ENCODE measurements at regions not wholly inside any gene's neighbourhood (a gene's known extent, or its start where the extent isn't known, plus 50 kb on each side); places are given as distances from the start of the nearest gene placed in this dataset.

GRCh38 chr10:75326306-75326705 lies 75.3 kb downstream of the ZNF503 start:
- ChIA-PET CTCF (no interaction called here), POLR2A (no interaction called here)
- Histone ChIP-seq H3K36me3 (ENCODE audit: control insufficient read depth, insufficient read depth, low read length) (no peaks in the 10 kb centered on the region), H3K4me3 (ENCODE audit: low read depth, low read length) (no peak overlapping the region), H3K27me3 (ENCODE audit: control insufficient read depth, insufficient read depth, low read length) (no peaks in the 10 kb centered on the region)
- no peak for DNase-seq (ENCODE audit: low read depth)
- TF ChIP-seq CTCF (IDR thresholded peaks at IDR 0.05; ENCODE audit: insufficient read depth, low read depth, low read length) = no peak

- ChIA-PET POLR2A (no interaction called here), CTCF (interaction anchor here (0.6 kb wide), 1 partner anchor 10 kb away, joined by 3 read pairs; no protein-coding TSS in a partner anchor)
- no peak for TF ChIP-seq CTCF (IDR thresholded peaks at IDR 0.05; ENCODE audit: insufficient read depth, low read depth, low read length)
- no peak overlapping the region for H3K4me3 ChIP-seq (ENCODE audit: low read depth, low read length)
- no peak for DNase-seq (ENCODE audit: low read depth)
- H3K27me3 ChIP-seq (ENCODE audit: control insufficient read depth, insufficient read depth, low read length) = no peaks in the 10 kb centered on the region
- H3K36me3 ChIP-seq (ENCODE audit: control insufficient read depth, insufficient read depth, low read length) = no peaks in the 10 kb centered on the region
Measured at GRCh38 chr10:75319274-75319673, 82.3 kb downstream of the ZNF503 start.

GRCh38 chr10:75314570-75314969 lies 78.8 kb upstream of the COMTD1 start:
- peaks cover 2% of the 10 kb centered on the region; the same call in 1 of the 2 replicates for H3K27me3 ChIP-seq (ENCODE audit: control insufficient read depth, insufficient read depth, low read length)
- no peaks in the 10 kb centered on the region for H3K36me3 ChIP-seq (ENCODE audit: control insufficient read depth, insufficient read depth, low read length)
- ChIA-PET CTCF (no interaction called here), POLR2A (no interaction called here)
- no peak for TF ChIP-seq CTCF (IDR thresholded peaks at IDR 0.05; ENCODE audit: insufficient read depth, low read depth, low read length)
- no peak overlapping the region for H3K4me3 ChIP-seq (ENCODE audit: low read depth, low read length)
- DNase-seq (ENCODE audit: low read depth) = no peak

GRCh38 chr10:75312440-75312839 lies 76.7 kb upstream of the COMTD1 start:
- no peak for TF ChIP-seq CTCF (IDR thresholded peaks at IDR 0.05; ENCODE audit: insufficient read depth, low read depth, low read length)
- H3K27me3 ChIP-seq (ENCODE audit: control insufficient read depth, insufficient read depth, low read length) = peaks cover 2% of the 10 kb centered on the region; the same call in 1 of the 2 replicates
- H3K4me3 ChIP-seq (ENCODE audit: low read depth, low read length) = no peak overlapping the region
- ChIA-PET CTCF (no interaction called here), POLR2A (no interaction called here)
- no peaks in the 10 kb centered on the region for H3K36me3 ChIP-seq (ENCODE audit: control insufficient read depth, insufficient read depth, low read length)
- DNase-seq (ENCODE audit: low read depth) = no peak

GRCh38 chr10:75305675-75306074 lies 69.9 kb upstream of the COMTD1 start:
- Histone ChIP-seq H3K36me3 (ENCODE audit: control insufficient read depth, insufficient read depth, low read length) (no peaks in the 10 kb centered on the region), H3K4me3 (ENCODE audit: low read depth, low read length) (no peak overlapping the region), H3K27me3 (ENCODE audit: control insufficient read depth, insufficient read depth, low read length) (peaks cover 2% of the 10 kb centered on the region; the same call in 1 of the 2 replicates)
- CTCF ChIA-PET = no interaction called here
- no peak for TF ChIP-seq CTCF (IDR thresholded peaks at IDR 0.05; ENCODE audit: insufficient read depth, low read depth, low read length)
- no peak for DNase-seq (ENCODE audit: low read depth)
- POLR2A ChIA-PET = no interaction called here

Measured in BJ (cell line).